Activated T-helper 1 cell treated with anti-CD3 and anti-CD28 coated beads, Interleukin-12 subunit alpha, Interleukin-12 subunit beta, Interleukin-2, Interleukin-4 antibody, amounts not matched to agents 30 ng/mL and 10 ng/mL and 1 ng/mL, durations not matched to agents 14 hours and 24 hours and 36 hours (primary cell): ENCODE measurements at regions not wholly inside any gene's neighbourhood (a gene's known extent, or its start where the extent isn't known, plus 50 kb on each side); places are given as distances from the start of the nearest gene placed in this dataset.

Experiments used
- DNase-seq: peaks from one replicate; pipeline ENCODE4 v3.0.0; 2021; ENCODE audit warnings: low spot score
- H3K27ac Mint-ChIP-seq: one replicate; pipeline ENCODE4 v1.8.0; 2021; ENCODE audit warnings: mild to moderate bottlenecking, mixed read lengths
- H3K27me3 Mint-ChIP-seq: one replicate; pipeline ENCODE4 v1.8.0; 2022; ENCODE audit warnings: mild to moderate bottlenecking, moderate library complexity, mixed read lengths; ENCODE audit not compliant: insufficient read depth
- H3K36me3 Mint-ChIP-seq: one replicate; pipeline ENCODE4 v1.8.0; 2021; ENCODE audit warnings: low read depth, mixed read lengths
- H3K4me1 Mint-ChIP-seq: one replicate; pipeline ENCODE4 v1.8.0; 2021; ENCODE audit warnings: low read depth, mixed read lengths
- H3K4me3 Mint-ChIP-seq: one replicate; pipeline ENCODE4 v1.8.0; 2021; ENCODE audit warnings: mild to moderate bottlenecking, moderate library complexity, mixed read lengths
- H3K9me3 Mint-ChIP-seq: one replicate; pipeline ENCODE4 v1.8.0; 2021; ENCODE audit warnings: mixed read lengths
- intact Hi-C: fragments of 100-400 bp; cut with micrococcal nuclease; formaldehyde crosslinking; loops from one replicate; pipeline ENCODE4 v1.15.1; 2024

DNA sequence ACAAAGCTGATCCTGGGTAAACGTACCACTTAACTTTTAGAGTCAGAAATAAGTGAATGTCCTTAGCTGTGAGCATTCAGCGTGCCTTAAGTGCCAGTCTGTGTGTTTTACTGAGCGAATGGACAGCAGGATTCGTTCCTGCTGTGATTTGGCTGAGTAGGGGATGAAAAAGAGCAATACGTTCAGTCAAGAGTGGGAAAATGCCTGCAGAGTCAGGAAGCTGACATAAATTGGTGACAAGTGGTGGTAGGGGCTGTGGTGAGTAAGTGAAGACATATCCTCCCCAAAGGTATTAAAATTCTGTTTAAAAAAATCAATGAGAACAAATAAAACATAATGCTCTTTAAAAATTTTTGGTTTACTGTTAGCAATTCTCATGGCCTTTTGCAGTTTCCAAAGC, 56.6 kb upstream of the TNIP3 start:
- H3K27ac Mint-ChIP-seq: no peak overlapping the region
- no peak for DNase-seq
- H3K9me3 Mint-ChIP-seq: no peaks in the 10 kb centered on the region
- no peak overlapping the region for H3K4me3 Mint-ChIP-seq
- intact Hi-C loops: no loop called here
- H3K27me3 Mint-ChIP-seq: no peaks in the 10 kb centered on the region
- H3K4me1 Mint-ChIP-seq: peaks cover 33% of the 10 kb centered on the region
- peaks cover 1% of the 10 kb centered on the region for H3K36me3 Mint-ChIP-seq

DNA sequence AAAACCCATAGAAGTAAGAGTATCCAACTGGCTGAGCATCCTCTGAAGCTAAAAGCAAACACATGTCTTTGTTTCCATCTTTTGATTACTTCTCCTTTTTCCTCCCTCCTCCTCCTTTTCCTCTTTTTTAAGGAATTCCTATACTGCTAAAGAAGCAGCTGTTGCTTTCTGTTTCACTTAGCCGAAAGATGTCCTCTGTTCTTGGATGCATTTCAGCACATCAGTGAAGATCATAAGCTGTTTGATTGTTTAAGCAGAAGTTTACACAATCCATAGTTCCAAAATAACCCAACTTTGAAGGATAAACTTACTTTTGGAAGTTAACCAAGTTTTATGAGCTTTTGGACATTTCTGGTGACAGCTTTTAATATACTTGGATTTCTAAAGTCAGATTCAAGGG, 55.1 kb upstream of the TNIP3 start:
- intact Hi-C loops: no loop called here
- Mint-ChIP-seq H3K27me3 (no peaks in the 10 kb centered on the region), H3K27ac (no peak overlapping the region), H3K4me3 (no peak overlapping the region), H3K4me1 (peaks cover 26% of the 10 kb centered on the region), H3K36me3 (peaks cover 1% of the 10 kb centered on the region), H3K9me3 (no peaks in the 10 kb centered on the region)
- DNase-seq: no peak

- intact Hi-C loops: no loop called here
- H3K4me3 Mint-ChIP-seq: no peak overlapping the region
- no peak overlapping the region for H3K27ac Mint-ChIP-seq
- no peak for DNase-seq
- peaks cover 31% of the 10 kb centered on the region for H3K4me1 Mint-ChIP-seq
- H3K27me3 Mint-ChIP-seq: peaks cover 4% of the 10 kb centered on the region
- H3K36me3 Mint-ChIP-seq: peaks cover 5% of the 10 kb centered on the region
- no peaks in the 10 kb centered on the region for H3K9me3 Mint-ChIP-seq
Measured at GRCh38 chr4:121217351-121217750, 53.2 kb upstream of the TNIP3 start.

DNA sequence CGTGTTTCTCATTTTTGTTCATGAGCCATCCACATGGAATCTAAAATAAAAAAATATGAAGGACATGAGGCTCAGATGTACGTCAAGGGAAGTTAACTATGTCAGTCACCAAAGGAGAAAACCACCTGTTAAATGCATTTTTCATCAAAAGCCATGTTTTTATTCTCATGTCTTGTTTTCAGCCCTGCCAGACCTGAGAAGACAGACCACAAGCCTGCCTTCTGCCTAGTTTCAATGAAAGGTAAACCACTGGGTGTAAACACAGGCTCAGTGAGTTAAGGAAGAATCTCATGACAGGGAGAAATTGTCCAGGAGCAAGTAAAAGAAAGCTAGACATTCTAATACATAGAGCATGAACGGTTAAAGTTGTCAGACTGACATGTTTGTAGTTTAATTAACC, 52.3 kb upstream of the TNIP3 start:
- H3K9me3 Mint-ChIP-seq: no peaks in the 10 kb centered on the region
- H3K27ac Mint-ChIP-seq: no peak overlapping the region
- H3K27me3 Mint-ChIP-seq: peaks cover 4% of the 10 kb centered on the region
- peaks cover 5% of the 10 kb centered on the region for H3K36me3 Mint-ChIP-seq
- no peak overlapping the region for H3K4me3 Mint-ChIP-seq
- H3K4me1 Mint-ChIP-seq: peaks cover 23% of the 10 kb centered on the region
- DNase-seq: no peak
- intact Hi-C loops: no loop called here

DNA sequence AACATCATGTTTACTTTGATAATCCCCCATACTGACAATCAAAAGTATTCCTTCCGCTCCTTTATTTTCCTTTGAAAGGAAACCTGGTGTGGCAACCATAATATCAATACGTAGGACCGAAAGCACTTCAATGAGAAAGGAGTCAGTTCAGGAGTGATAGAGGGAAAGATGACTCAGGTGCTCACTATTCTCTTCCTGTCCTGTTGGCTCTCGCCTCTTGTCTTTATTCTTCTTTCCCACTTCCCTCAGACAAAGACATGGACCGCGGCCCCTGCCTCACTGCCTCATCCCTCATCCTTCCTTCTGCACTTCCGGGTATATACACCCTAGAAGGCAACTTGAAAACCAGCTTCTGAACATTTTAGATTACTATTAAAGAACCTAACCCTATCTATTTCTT, 49.8 kb upstream of the TNIP3 start:
- Mint-ChIP-seq H3K4me1 (peaks cover 14% of the 10 kb centered on the region), H3K9me3 (peaks cover 7% of the 10 kb centered on the region), H3K4me3 (no peak overlapping the region), H3K27me3 (peaks cover 4% of the 10 kb centered on the region), H3K36me3 (peaks cover 4% of the 10 kb centered on the region), H3K27ac (no peak overlapping the region)
- DNase-seq: no peak
- intact Hi-C loops: no loop called here
